ENCODE measurements at regions not wholly inside any gene's neighbourhood (a gene's known extent, or its start where the extent isn't known, plus 50 kb on each side); places are given as distances from the start of the nearest gene placed in this dataset.
"Not testable (repeated sequence)": the region's sequence is repeated elsewhere in the genome, so short reads cannot be mapped to it uniquely, and the experiment has no call there.

DNA sequence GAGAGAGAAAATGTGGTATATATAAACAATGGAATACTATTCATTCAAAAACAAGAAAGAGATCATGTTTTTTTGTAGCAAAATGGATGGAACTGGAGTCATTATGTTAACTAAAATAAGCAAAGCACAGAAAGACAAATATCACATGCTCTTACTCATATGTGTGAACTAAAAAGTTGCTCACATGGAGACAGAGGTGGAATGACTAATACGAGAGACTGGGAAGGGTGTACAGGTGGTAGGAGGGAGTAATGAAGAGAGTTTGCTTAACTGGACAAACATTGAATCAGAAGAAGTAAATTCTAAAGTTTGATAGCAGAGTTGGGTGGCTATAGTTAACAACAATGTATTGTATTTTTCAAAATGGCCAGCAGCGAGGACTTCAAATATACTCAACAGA lies 1080.7 kb upstream of the CHAC2 start:
- POLR2A ChIA-PET = no interaction called here
- CTCF ChIA-PET = no interaction called here

DNA sequence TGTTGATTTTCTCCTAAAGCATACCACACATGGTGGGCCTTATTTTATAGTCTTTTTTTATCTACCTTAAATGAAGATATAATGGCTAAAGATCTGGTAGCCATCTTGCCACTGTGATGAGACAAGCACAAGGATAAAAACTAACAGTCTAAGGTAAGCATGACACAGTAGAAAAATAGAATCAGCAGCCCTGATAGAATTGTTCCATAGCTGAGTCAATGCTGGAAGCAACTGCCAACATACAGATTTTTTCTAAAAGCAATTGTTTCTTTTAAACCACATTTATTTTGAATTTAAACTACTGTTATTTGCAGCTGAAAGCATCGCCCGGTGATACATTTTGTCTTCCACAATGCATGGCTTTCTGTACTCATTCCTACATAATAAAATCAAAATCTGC lies 1091.5 kb upstream of the CHAC2 start:
- ChIA-PET POLR2A (no interaction called here), CTCF (no interaction called here)

DNA sequence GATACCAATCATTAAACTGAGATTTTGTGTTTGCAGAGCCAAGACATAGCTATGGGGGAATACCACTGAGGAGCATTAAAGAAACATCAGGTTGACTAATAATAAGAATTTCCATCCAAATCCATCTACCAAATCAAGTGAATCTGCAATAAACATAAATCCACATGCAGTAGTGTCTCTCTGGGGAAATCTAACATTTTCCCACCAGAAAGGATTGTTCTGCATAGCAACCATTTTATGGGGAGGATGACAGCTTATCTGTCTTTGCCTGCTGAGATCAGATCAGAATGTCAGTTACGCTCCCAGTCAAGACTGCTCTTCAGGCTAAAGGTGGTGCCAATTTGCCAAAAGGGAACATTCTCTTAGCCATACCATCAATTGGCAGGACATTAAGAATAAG lies 1098.9 kb upstream of the CHAC2 start:
- POLR2A ChIA-PET = no interaction called here
- CTCF ChIA-PET = no interaction called here

DNA sequence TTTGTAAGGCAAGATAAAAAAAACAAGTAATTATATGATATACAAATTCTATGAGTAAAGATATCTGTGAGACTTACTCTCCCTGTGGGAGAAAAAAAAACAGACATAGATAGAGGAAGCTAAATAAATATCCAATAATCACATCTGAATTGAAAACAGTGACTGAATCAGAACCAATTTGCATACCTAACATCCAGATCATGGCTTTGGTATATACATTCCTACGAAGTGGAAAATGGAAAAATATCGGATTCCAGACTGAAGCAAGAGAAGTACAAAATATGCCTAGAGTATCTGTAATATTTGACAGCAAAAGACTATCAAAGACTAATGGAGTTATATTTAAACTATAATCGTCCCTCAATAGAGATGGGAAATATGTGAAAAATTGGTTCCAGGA lies 1108.1 kb upstream of the CHAC2 start:
- POLR2A ChIA-PET = no interaction called here
- CTCF ChIA-PET = no interaction called here

DNA sequence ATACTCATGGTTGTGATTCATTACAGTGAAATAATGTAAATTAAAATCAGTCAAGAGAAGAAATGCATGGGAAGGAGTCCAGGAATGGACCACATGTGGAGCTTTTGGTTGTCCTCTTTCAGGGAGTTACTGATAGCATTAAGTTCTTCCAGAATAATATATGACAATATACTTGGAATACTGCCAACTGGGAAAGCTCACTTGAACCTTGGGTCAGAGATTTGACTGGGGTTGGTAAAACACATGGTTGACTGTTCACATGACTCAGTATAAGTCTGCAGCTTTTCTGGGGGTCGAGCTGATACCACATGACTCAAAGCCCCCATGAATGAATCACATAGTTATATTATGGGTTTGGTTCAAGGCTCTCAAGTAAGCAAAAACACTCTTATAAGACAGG lies 1109.0 kb upstream of the CHAC2 start:
- CTCF ChIA-PET = no interaction called here
- POLR2A ChIA-PET = no interaction called here

DNA sequence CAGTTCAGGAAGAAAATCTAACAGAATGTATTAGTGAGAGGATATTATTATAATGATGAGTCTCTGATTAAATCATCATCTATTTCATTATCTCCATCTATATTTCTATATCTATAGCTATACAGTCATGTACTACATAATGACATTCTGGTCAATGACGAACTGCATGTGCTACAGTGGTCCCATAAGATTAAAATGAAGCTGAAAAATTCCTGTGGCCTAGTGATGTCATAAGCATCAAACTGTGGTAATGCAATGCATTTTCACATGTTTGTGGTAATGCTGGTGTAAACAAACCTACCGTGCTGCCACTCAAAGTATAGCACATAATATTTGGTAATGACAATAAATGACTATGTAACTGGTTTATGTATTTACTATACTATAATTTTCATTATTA lies 1127.9 kb upstream of the CHAC2 start:
- ChIA-PET POLR2A (no interaction called here), CTCF (no interaction called here)

DNA sequence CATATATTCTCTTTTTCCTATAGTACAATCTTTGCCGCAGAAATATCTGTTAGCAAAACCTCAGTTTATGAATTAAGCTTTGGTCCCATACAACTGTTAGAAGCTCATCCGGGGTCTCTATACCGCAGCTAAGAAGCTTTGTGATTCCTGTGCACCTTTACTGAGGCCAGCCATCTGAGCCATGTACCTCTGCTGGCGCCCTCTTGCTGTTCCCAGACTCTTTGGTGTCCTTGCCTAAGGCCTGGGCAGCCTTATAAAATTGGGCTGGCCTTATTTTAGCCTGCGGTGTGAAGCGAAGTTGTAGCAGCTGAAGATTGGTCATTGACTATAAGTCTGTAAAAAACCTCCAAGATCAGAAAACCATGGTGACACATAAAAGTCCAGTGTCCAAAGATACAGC lies 1135.1 kb upstream of the CHAC2 start:
- CTCF ChIA-PET = no interaction called here
- POLR2A ChIA-PET = no interaction called here

DNA sequence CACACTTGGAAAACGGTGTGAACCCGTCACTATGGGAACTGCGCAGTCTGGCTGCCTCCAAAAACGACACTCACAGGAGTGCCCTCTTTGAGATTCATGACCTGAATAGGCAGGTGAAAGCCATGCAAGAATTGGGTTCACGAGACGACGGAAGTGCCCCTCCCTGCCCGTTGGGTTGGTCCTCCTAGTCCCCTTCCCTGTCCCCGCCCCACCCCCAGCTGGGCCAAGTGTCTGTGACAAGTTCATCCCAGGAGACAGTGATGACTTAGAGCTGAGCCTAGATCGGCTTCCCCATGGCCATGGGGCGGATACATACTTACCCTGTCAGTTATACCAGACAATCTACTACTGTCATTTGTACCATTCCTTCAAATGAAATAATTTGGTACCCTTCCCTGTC lies 1137.7 kb upstream of the CHAC2 start:
- CTCF ChIA-PET = no interaction called here
- POLR2A ChIA-PET = no interaction called here

DNA sequence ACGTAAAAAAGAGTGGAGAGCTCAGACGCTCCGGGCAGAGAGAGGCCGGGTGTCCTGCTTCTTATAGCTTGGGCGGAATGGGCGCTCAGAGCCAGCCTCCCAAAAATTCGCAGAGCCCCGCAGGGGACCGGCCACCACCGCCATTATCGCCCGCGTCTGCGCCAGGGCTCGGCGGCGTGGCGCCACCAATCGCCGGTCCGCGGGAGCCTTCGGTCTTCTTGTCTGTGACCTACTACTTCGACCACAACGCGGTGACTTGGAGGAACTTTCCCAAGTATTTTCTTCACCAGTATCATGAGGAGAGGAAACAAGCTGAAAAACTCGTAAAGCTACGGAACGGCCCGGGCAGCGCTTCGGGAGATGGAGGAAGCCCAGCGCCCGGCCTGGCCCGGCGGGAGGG lies 1138.1 kb upstream of the CHAC2 start:
- POLR2A ChIA-PET = no interaction called here
- CTCF ChIA-PET = no interaction called here

DNA sequence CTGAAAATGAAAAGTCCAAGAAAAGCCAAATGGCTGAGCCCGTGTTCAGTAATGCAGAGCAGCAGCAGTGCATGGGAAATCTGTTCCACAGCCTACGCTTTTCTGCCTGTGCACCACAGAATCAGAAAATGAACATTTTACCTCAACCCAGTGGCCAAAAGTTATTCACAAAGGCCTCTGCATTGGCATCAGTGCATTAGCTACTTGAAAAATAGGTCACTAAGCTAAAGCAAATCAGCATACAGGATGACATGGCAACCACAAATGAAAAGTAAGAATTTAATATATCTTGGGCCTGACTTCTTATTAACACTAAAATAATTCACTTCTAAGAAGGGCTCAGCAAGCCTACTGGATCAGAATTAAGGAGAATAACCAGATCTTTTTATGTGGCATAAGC lies 1145.3 kb upstream of the CHAC2 start:
- ChIA-PET CTCF (no interaction called here), POLR2A (no interaction called here)

DNA sequence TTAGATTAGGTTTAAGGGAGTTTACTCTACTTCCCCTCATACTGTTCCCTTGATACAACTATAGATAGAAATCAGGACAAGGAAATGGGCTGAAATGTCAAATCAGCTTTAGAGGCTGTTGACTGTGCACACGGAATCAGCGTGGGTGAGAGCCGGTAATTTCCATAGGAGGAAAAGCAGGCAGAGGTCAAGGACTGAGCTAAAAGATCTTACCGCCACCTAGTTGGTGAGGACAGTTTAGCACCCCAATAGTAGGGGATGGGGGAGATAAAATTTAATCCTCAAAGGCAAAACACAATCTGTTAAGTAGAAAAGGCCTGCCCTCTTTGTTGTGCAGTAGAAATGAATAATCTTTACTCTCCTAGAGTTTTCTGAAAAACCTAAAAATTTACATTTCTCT lies 1154.5 kb upstream of the CHAC2 start:
- CTCF ChIA-PET = no interaction called here

DNA sequence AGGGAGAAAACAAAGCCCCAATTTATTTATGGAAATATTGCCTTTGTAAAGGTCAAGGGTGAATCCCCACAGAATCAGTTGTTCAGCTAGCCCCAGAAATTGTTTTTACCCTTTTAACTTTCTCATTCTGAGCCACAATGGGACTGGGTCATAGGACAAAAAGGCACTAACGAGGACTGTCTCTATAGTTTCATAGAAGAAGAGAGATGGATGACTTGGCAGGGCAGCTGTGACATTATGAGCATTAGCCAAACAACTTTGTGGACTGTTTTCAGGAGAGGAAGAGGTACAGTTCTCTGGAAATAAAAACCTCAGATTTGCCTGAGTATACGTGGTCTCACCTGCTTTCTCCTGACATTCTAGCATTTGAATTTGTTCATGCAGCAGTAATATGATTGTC lies 1155.8 kb upstream of the CHAC2 start:
- POLR2A ChIA-PET = no interaction called here
- CTCF ChIA-PET = no interaction called here

More for the DNA sequence above, 1154.5 kb upstream of the CHAC2 start:
- POLR2A ChIA-PET = no interaction called here

DNA sequence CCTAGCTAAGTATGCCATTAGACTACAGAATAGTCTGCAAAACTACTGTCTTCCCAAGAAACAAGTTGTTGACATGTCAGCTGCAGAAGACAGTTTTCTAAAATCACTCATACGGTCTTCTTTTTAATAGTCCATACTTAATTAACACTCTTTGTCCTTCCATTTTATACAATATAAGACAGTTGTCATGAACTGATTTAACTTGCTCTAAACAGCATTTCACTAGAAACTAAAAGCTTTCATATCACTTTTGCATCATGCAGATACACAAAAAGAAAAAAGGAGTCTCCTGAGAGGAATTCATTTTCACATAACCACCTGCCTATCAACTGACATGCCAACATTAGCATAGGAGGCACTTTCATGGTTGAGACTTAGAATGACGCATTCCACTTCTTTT lies 1159.6 kb upstream of the CHAC2 start:
- POLR2A ChIA-PET = no interaction called here

DNA sequence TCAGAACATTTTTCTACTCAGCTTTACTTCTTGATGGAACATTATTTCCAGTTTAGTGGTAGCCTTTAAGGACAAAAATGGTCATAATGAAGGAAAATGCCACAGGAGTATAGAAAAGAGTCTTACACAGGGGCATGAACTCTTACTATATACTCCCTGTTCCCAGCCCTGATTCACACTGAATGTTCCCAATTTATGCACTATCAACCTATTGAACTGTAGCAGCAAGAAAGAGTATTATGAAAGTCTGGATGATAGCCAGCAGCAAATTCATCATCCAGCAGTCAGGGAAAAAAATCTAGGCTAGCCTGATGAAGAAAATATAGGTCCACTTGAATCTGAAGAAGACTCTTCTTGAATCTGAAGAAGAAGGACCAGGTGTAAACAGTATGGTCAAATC lies 1170.3 kb upstream of the CHAC2 start:
- ChIA-PET POLR2A (no interaction called here), CTCF (no interaction called here)

More for the DNA sequence above, 1159.6 kb upstream of the CHAC2 start:
- CTCF ChIA-PET = no interaction called here

DNA sequence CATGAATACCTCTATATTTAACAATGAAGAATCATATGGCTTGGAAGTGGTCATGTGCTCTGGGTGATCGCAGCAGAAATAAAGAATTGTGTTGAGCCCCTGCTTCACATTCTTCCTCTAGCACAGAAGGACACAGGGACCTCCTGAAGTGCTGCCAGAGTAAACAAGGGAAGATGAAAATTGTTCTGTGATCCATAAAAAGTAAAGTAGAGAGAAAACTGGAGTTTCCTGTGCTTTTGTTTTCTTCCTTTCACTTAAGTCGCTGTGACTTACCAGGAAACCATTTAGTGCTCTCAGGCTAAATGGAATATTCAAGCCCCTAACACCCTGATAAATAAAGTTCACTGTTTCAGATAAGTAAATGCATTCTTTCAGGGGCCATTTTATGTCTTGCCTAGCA lies 1173.6 kb upstream of the CHAC2 start:
- ChIA-PET CTCF (no interaction called here), POLR2A (no interaction called here)

DNA sequence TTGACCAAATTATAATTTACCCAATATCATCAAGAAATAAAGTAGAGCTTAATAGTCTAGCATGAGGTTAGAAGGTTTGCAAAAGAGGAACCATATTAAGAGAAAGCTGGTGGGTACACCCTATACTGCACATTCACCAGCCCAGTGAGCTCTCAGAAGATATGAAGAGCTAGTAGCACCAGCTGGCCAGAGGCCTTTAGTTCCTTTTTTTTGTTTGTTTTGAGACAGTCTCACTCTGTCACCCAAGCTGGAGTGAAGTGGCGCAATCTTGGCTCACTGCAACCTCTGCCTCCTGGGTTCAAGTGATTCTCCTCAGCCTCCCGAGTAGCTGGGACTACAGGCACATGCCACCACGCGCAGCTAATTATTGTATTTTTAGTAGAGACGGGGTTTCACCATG lies 1183.5 kb upstream of the CHAC2 start:
- POLR2A ChIA-PET, CTCF ChIA-PET: not testable (repeated sequence)

DNA sequence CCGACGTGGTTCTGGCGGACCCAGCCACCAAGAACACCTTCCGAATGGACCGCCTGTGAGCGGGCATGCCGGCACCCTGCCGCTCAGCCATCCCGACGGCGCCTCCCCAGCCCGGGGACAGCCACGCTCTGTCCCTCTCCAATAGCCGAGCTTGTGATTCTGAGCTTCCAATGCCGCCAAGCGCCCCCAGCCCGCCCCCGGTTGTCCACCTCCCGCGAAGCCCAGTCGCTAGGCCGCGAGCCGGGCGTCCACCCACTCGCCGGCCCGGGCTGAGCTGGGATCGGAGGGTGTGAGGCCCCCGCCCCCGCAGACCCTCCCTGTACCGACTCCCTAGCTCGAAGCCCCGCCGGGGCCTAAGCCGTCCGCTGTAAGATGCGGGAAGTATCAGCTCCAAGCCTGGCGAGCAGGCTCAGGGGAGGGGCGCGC lies 1195.1 kb upstream of the CHAC2 start:
- POLR2A ChIA-PET = no interaction called here
- CTCF ChIA-PET = no interaction called here

DNA sequence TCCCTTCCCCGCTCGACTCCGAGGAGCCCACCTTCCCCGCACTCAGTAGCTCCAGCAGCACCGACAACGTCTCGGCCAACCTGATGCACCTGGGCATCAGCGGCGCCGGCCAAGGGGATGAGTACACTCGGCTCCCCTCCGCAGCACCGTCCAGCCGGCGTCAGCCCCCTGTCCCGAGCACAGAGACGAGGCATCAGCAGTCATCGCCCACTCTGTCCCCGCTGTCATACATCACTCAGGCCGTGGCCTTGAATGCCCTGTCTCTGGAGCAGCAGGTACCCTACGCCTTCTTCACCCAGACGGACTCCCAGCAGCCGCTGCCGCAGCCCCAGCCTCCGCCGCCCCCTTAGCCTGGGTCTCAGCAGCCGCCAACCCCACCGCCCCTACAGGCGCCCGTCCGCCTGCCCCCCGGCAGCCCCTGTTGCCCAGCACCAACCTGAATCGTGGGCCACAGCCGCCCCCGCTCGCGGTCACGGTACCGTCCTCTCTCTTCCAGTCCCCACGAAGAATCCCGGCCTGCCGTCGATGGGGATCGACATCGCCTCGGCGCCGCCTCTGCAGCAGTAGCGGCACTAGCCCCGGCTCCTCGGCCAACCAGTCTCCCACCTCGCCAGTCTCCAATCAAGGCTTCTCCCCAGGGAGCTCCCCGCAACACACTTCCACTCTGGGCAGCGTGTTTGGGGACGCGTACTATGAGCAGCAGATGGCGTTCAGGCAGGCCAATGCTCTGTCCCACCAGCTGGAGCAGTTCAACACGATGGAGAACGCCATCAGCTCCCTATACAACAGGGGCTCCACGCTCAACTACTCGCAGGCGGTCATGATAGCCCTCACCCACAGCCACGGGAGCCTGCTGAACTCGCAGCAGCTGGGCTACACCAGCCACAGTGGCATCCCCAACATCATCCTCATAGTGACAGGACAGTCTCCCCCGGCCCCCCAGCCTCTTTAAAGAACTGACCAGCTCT lies 1195.9 kb upstream of the CHAC2 start:
- CTCF ChIA-PET = no interaction called here
- POLR2A ChIA-PET = no interaction called here

DNA sequence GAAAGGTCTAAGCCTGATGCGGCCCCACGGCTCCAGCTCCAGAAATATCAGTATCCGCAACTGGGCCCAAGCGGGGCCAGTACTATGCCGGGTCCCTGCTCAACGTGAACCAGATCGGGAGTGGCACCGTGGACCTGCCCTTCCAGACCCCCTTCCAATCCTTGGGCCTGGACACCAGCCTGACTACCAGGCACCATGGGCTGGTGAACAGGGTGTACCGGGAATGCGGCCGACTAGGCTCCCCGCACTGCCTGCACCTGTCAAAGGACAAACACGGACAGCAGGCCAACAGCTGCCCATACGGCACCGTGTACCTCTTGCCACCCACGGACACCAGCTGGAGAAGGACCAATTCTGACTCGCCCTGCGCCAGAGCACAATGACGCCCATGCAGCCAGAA lies 1196.9 kb upstream of the CHAC2 start:
- POLR2A ChIA-PET = no interaction called here
- CTCF ChIA-PET = no interaction called here

DNA sequence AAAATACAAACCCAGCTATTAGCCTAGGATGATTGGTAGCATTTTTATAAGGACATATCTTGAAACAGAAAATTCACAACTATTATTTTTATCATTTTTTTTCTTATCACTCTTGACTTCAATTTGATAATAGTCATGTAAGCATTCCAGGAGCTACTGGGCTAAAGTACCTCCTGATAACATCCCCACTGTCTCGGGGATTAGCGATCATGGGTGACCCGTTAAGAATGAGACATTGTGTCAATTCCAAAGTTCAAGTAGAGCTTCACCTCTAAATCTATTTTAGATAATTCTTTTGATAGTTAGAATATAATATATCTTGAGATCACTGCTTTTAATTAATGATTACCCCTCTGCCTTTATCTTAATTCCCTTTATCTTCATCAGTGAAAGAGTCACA lies 1204.5 kb upstream of the CHAC2 start:
- POLR2A ChIA-PET = no interaction called here
- CTCF ChIA-PET = no interaction called here

DNA sequence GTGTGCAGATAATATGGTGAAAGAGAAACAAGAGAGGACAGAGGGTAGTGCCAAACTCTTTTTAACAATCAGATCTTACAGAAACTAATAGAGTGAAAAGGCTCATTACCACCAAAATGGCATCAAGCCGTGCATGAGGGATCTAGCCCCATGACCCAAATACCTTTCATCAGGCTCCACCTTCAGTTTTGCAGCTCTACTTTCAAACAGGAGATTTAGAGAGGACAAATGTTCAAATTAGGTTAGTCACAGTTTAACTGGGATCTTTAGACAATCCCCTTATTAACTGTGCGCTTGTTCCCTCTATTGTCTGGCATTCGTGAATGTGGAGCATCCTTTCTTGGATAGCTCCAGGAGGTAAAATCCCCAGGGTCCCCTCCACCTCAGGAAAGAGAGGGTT lies 1209.3 kb upstream of the CHAC2 start:
- CTCF ChIA-PET = no interaction called here
- POLR2A ChIA-PET = no interaction called here

DNA sequence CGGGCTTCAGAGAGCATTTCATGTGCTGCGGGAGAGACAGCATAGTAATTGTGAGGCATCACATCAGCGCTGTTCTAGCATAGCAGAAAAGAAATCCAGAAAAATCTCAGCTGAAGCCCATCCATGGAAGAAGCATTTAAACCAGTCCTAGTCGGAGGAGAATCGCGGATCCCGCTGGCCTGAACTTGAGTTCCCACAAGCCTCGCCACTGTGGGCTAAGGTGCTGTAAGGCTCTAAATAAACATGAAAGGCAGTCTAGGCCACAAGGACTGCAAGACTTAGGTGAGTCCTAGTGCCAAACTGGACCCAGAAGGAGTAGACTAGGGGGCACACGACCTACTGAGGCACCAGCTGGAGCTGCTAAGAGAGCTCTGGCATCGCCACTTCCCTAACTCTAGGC lies 1225.3 kb upstream of the CHAC2 start:
- CTCF ChIA-PET = no interaction called here

More for the DNA sequence above, 1225.3 kb upstream of the CHAC2 start:
- POLR2A ChIA-PET = no interaction called here

Measured in activated CD8-positive, alpha-beta memory T cell treated with anti-CD3 and anti-CD28 coated beads for 36 hours (primary cell).